ENCODE measurements at regions not wholly inside any gene's neighbourhood (a gene's known extent, or its start where the extent isn't known, plus 50 kb on each side); places are given as distances from the start of the nearest gene placed in this dataset.

DNA sequence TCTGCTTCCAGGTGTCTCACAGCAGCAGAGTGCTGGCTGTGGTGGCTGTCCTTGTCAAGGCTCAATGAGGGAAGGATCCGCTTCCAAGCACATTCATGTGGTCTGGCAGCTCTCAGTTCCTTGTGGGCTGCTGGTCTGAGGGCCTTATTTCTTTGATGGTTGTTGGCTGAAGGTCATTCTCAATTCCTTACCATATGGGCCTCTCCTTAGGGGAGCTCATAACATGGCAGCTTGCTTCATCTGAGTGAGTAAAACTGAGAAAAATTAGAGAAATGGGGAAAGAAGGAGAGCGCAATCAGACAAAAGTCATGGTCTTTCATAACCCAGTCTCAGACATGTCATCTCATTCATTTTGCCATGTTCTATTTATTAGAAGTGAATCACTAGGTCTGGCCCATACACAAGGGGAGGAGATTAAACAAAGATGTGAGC, 81.7 kb upstream of the TSPAN2 start:
- Histone ChIP-seq H3K4me3 (ENCODE audit: low read length in 3 of 3) (no peak overlapping the region), H3K4me1 (ENCODE audit: control insufficient read depth in 2 of 3, insufficient read depth in 2 of 3, low read depth in 1 of 3, low read length in 3 of 3) (no peaks in the 10 kb centered on the region), H3K36me3 (ENCODE audit: control insufficient read depth in 2 of 3, insufficient read depth in 3 of 3, low read length in 3 of 3) (no peaks in the 10 kb centered on the region), H3K9me3 (ENCODE audit: control insufficient read depth in 2 of 3, insufficient read depth in 1 of 3, low read length in 3 of 3) (no peaks in the 10 kb centered on the region), H3K27ac (ENCODE audit: low read depth in 2 of 2, low read length in 2 of 2) (no peak overlapping the region), H3K9ac (ENCODE audit: low read length in 3 of 3) (no peak overlapping the region), H3K27me3 (ENCODE audit: control insufficient read depth, insufficient read depth, low read length) (no peaks in the 10 kb centered on the region)
- DNase-seq (no peak), FAIRE-seq (no peak)
- TF ChIP-seq, protein P1, sequence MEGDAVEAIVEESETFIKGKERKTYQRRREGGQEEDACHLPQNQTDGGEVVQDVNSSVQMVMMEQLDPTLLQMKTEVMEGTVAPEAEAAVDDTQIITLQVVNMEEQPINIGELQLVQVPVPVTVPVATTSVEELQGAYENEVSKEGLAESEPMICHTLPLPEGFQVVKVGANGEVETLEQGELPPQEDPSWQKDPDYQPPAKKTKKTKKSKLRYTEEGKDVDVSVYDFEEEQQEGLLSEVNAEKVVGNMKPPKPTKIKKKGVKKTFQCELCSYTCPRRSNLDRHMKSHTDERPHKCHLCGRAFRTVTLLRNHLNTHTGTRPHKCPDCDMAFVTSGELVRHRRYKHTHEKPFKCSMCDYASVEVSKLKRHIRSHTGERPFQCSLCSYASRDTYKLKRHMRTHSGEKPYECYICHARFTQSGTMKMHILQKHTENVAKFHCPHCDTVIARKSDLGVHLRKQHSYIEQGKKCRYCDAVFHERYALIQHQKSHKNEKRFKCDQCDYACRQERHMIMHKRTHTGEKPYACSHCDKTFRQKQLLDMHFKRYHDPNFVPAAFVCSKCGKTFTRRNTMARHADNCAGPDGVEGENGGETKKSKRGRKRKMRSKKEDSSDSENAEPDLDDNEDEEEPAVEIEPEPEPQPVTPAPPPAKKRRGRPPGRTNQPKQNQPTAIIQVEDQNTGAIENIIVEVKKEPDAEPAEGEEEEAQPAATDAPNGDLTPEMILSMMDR (IDR thresholded peaks at IDR 0.05; ENCODE audit: borderline replicate concordance, extremely low read depth, insufficient read depth) = no peak
- intact Hi-C loops (cut with DNase I) = no loop called here

DNA sequence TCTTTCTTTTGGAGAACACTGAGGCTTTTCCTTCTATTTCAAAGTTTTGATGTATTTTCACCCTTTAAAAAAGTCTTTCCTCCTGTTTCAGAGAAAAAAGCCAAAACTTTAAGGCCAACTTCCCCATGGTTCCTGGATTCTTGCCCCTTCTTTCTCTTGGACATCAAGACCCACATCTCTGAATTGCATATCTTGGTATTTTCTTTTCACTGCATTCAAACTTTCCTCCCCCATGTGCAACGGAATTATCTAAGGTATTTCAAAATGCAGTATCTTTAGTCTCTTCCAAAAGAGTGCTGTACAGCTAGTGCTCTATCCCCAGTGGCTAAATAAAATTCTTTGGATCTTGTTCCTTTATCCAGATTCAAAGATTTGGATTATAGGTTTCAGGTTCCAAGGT, 81.1 kb upstream of the TSPAN2 start:
- no peaks in the 10 kb centered on the region for H3K27me3 ChIP-seq (ENCODE audit: control insufficient read depth, insufficient read depth, low read length)
- intact Hi-C loops (cut with DNase I) = no loop called here
- TF ChIP-seq, protein P1 (IDR thresholded peaks at IDR 0.05; ENCODE audit: borderline replicate concordance, extremely low read depth, insufficient read depth) = no peak
- H3K9me3 ChIP-seq (ENCODE audit: control insufficient read depth in 2 of 3, insufficient read depth in 1 of 3, low read length in 3 of 3) = no peaks in the 10 kb centered on the region
- H3K4me1 ChIP-seq (ENCODE audit: control insufficient read depth in 2 of 3, insufficient read depth in 2 of 3, low read depth in 1 of 3, low read length in 3 of 3) = no peaks in the 10 kb centered on the region
- no peak overlapping the region for H3K27ac ChIP-seq (ENCODE audit: low read depth in 2 of 2, low read length in 2 of 2)
- no peak overlapping the region for H3K9ac ChIP-seq (ENCODE audit: low read length in 3 of 3)
- DNase-seq (no peak), FAIRE-seq (no peak)
- H3K4me3 ChIP-seq (ENCODE audit: low read length in 3 of 3) = no peak overlapping the region
- no peaks in the 10 kb centered on the region for H3K36me3 ChIP-seq (ENCODE audit: control insufficient read depth in 2 of 3, insufficient read depth in 3 of 3, low read length in 3 of 3)

DNA sequence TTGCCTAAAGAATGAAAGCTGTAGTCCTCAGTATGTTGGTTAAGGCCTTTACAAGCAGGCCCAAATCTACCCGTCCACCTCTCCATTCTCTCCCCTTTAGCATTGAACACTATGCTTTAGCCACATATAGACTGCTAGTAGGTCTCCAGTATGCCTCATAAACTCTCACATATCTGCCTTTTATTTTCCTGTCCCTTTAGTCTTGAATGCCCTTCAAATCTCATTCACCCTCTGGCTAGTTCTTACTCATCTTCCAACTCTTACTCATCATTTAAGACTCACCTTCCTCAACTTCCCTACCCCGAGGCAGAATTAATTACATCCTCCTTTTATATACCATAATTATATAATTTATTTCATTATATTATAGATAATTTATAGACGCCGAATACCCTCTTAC, 78.7 kb upstream of the TSPAN2 start:
- Histone ChIP-seq H3K4me1 (ENCODE audit: control insufficient read depth in 2 of 3, insufficient read depth in 2 of 3, low read depth in 1 of 3, low read length in 3 of 3) (no peaks in the 10 kb centered on the region), H3K4me3 (ENCODE audit: low read length in 3 of 3) (no peak overlapping the region), H3K27ac (ENCODE audit: low read depth in 2 of 2, low read length in 2 of 2) (no peak overlapping the region), H3K9ac (ENCODE audit: low read length in 3 of 3) (no peak overlapping the region), H3K27me3 (ENCODE audit: control insufficient read depth, insufficient read depth, low read length) (no peaks in the 10 kb centered on the region), H3K36me3 (ENCODE audit: control insufficient read depth in 2 of 3, insufficient read depth in 3 of 3, low read length in 3 of 3) (no peaks in the 10 kb centered on the region), H3K9me3 (ENCODE audit: control insufficient read depth in 2 of 3, insufficient read depth in 1 of 3, low read length in 3 of 3) (no peaks in the 10 kb centered on the region)
- intact Hi-C loops (cut with DNase I) = no loop called here
- FAIRE-seq (no peak), DNase-seq (no peak)
- TF ChIP-seq, protein P1 (IDR thresholded peaks at IDR 0.05; ENCODE audit: borderline replicate concordance, extremely low read depth, insufficient read depth) = no peak

DNA sequence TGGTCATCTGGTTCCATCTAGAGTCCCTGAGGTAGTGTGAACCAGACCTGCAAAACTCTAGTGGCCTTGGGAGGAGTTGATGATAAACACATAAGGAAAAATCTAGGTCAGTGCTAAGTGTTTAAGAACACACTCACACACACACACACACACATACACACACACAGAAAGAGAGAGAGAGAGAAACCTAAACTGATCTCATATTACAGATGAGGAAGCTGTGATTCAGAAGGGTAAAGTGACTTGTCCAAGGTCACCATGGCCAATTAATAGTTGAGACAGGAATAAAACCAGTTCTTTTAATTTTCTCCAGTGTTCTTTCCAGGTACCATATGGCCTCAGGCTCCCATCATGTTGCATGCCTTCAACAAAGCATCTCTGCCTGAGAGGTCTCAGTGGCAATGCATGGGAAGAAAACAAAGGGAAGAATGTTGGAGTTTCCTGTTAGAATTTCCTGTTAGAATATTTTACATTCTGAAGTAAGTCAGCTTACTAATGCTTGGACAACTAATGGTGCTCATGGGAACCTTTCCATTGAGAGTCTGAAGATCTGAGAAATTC, 77.3 kb upstream of the TSPAN2 start:
- no peak for FAIRE-seq
- TF ChIP-seq, protein P1 (IDR thresholded peaks at IDR 0.05; ENCODE audit: borderline replicate concordance, extremely low read depth, insufficient read depth) = no peak
- H3K36me3 ChIP-seq (ENCODE audit: control insufficient read depth in 2 of 3, insufficient read depth in 3 of 3, low read length in 3 of 3) = no peaks in the 10 kb centered on the region

More for the DNA sequence above, 77.3 kb upstream of the TSPAN2 start:
- no peak overlapping the region for H3K9ac ChIP-seq (ENCODE audit: low read length in 3 of 3)
- no peaks in the 10 kb centered on the region for H3K4me1 ChIP-seq (ENCODE audit: control insufficient read depth in 2 of 3, insufficient read depth in 2 of 3, low read depth in 1 of 3, low read length in 3 of 3)
- H3K27me3 ChIP-seq (ENCODE audit: control insufficient read depth, insufficient read depth, low read length) = no peaks in the 10 kb centered on the region
- no peak overlapping the region for H3K4me3 ChIP-seq (ENCODE audit: low read length in 3 of 3)
- intact Hi-C loops (cut with DNase I) = no loop called here
- H3K9me3 ChIP-seq (ENCODE audit: control insufficient read depth in 2 of 3, insufficient read depth in 1 of 3, low read length in 3 of 3) = no peaks in the 10 kb centered on the region
- DNase-seq = no peak
- no peak overlapping the region for H3K27ac ChIP-seq (ENCODE audit: low read depth in 2 of 2, low read length in 2 of 2)

Data from kidney (tissue), 13 donors.